IPS DF 4.7 (cell line): ENCODE measurements at regions not wholly inside any gene's neighbourhood (a gene's known extent, or its start where the extent isn't known, plus 50 kb on each side); places are given as distances from the start of the nearest gene placed in this dataset.

Experiments used
- DNase-seq: peaks from one replicate; pipeline ENCODE4 v3.0.0-alpha.2; 2013; ENCODE audit warnings: low spot score; ENCODE audit errors: extremely low read depth

DNA sequence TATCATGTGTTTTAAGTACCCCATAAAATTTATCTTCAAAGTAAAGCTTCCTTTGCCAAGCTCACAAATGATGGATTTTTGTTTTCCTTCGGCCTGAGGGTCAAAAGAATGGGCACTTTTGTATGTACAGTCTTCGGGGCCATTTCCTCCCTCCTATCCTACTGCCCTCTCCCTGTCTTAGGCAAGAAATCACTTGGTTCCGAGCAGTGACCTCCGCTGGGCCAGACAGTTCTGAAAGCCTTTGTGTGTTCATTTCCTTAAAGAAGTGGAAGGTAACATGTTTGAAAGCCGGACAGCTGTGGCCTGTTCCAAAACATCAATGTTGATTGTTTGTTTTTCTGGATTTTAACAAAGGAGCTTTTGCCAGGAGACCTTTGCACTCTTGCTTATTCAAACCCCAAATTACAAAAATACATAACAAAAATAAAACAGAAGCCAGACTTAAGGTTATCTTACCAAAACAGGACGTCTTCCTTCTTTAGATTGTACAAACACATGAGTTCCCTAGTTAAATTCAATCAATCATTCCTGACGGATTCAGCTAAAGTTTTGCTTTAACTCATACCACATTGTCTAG is 110.6 kb upstream of the LIMCH1 start:
- no peak for DNase-seq

DNA sequence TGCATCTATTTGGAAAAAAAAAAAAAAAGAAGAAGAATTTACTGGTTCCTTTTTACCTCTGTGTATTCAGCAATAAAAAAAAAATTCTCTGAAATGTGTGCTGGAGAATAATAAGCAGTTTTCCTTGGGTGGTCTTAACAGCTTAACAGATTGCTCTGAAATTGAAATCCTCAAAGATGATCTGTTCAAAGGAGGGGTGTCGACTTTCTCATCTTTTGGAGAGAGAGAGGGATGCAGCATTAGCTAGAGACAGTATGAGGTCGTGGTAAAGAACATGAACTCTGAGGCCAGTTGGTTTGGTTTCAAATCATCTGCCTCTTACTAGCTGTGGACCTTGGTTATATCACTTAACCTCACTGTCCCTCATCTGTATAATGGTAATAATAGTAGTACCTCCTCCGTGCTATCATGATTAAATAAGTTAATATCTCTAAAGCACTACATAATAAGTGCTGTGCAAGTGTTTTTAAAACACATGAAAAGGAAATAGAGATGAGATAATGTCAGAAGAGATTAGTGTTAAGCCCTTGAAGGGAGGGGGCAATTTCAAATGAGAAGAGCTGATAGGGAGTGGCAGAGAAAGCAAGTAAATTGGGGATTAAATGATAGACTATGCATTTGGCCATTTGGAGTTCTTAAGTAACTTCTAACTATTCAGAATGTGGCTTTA is 109.9 kb upstream of the LIMCH1 start:
- no peak for DNase-seq

DNA sequence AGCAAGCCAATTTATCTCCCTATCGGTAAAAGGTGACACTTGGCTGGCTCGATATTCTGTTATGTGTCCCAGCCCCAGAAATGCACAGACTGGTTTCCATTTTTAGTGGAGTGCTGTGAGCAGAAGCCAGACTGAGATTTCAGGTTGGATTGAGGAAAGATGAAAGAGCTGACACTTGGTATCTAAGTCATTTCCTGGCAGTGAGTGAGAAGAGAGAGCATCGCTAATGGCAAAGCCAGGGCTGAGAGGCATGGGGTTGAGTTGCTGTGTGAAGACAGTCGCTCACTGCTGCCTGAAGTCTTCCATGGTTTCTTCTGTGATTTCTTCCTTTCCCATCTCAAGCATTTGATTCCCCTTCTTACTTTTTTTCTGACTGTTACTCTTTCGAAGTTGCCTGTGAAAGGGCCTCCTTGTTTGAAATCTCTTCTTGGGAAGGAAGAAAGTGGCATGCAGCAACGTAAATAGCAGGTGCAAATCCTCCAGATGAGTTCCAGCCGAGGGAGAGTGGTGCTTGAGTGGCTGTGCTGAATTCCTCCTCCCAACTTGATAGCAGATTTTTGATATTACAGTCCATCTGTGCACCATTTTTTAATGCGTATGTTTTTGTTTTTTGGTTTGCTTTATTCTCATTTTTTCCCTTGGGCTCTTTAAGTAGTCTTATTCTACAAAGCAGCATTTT is 109.2 kb upstream of the LIMCH1 start:
- DNase-seq = no peak

DNA sequence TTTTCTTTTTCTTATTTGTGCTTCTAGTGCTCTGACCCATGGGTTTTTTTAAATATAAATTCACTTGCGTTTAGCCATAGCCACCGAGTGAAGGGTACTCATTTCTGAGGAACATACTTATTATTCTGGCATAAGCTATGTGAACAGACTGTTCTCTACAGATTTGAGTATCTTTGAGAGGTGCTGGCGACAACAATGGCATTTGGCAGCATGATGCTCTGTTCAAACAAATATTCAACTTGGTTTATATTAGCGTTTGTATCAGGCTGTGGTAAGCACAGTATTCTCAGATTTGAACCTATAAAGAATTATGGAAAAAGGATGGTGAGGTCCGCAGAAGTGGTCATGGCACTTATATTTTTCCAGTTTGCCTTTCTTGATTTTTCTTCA is 108.7 kb upstream of the LIMCH1 start:
- DNase-seq = no peak

DNA sequence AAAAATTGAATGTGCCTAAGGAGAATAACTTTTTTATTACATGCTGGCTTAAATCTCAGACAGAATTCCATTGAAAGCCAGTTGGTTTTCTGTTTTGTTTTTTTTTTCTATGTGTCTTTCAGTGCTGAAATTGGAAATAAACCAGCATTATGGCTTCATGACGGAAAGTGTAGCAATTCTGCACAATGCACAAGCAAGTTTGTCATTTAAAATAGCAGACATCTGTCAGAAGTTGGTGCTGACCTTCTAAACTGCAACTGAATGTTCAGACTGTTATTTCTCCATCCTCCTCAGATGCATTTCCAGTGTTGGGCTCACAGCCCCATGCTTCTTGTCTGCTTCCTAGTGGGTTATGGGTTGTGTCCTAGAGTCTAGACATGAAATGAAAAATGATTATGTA is 107.2 kb upstream of the LIMCH1 start:
- DNase-seq = no peak

DNA sequence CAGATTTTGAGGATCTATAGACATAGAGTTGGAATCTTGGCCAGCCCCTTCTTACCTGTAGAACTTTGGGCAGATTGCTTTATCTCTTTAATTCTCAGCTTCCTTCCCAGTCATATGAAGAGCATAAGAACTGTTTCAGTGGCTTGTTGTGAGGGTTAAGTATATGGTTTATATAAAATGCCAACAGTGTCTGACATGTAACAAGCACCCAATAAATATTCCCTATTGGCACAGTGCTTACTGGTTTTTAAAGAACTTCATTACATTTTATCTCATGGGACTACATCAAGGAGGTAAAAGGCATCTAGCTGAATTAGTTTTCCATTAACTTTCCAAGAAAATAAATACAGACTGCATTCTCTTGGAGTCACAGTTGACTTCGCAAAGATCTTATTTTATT is 106.7 kb upstream of the LIMCH1 start:
- no peak for DNase-seq

DNA sequence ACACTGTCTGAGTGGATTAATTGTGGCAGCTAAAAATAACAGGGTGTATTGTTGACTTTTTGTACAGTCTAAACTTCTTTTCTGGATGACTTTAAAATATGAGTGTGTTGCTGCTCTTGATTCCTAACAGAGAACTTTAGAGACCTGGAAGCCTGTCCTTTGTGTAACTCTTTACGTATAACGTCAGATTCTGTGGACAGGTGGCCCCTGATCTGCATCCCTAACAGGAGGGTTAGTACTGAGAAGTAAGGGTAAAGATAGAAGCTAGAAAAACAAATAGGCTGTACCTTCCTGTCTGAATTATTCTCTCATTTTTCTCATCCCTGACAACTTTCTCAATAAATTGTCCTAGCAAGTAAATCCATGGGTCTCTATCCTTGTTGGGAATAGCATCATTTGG is 105.7 kb upstream of the LIMCH1 start:
- DNase-seq = no peak

DNA sequence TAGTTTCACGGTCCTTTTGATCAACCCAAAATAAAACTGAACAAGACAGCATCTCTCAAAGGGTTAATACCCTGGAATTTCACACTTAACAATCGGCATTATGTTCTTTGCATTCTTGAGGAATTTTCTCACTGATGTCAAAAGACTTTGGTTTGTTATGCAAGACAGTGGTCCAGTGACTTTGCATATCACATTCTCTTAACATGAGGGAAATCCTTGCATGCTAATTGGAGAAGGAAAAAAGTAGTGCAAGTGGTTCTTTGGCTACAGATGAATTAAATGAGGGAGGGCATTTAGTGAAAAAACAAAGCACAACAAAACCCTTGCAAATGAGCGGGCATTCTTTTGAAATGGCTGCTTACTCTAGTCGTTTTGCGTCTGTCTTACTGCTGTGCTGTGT is 105.1 kb upstream of the LIMCH1 start:
- DNase-seq = peak; percentile 91

DNA sequence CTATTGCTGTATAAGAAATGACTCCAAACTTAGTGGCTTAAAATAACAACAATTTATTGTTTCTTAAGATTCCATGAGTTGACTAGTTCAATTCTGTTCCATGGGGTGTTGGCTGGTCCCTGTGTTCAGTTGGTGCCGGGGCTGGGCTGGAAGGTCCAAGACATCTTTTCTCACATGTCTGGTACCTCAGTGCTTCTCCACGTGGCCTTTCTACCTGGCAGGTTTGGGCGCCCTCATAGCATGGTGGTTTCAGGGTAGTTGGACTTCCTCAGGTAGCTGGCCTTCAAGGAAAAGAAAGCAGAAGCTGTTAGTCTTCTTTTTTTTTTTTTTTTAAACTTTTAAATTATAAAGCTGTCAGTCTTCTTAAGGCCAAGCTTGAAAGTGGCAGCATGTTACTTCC is 104.6 kb upstream of the LIMCH1 start:
- DNase-seq = no peak

DNA sequence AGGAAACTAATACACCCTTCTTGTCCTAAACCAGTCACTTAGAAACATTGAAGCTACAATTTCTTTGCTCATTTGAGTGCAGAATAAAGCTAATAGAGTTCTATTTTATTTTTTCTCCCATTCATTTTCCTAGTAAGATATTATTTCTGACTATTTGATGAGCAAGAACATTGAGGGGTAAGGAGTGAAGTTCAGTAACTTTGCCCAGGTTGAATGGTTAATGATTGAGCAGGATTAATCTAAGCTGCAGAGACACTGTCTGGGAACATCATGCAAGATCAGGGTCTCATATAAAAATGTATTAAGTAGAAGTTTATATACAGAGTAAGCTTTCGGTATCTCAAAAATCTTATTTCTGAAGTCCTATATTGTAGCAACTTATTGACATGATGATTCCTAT is 102.4 kb upstream of the LIMCH1 start:
- no peak for DNase-seq

DNA sequence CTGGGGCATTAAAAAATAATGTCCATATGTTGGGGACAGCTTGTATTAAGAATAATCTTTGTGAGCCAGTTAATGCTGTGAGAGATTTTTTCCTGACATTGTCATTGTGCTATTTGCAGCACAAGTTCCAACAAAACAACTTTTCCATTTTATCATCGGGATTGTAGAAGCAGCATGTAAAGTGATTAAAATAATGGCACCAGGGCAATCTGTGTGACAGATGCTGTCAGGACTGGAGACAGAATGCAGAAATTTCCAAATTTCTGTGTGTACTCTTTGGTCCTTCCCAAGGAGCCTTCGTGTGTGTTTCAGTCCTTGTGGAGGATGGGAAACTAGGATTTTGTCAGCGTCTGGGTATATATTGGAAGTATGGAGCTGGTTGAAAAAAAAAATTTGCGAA is 101.5 kb upstream of the LIMCH1 start:
- no peak for DNase-seq

DNA sequence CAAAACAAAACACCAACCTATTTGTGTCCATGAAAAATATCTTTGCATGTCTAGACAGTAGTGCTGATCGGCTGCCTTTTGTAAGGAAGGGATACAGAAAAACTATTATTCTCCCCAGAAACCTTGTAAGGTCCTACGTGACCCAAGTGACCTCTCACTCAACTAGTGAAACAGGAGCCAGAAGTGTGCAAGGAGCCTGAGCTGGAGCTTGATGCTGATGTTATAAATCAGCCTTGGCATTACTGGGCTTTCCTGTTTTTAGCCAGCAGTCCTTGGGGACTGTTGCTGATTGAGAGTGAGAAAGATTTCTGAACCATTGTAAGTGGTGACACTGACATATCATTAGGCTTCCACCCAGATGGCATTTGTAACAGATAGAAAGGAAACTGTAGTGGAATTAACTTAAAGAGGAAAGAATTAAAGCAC is 100.8 kb upstream of the LIMCH1 start:
- no peak for DNase-seq

DNA sequence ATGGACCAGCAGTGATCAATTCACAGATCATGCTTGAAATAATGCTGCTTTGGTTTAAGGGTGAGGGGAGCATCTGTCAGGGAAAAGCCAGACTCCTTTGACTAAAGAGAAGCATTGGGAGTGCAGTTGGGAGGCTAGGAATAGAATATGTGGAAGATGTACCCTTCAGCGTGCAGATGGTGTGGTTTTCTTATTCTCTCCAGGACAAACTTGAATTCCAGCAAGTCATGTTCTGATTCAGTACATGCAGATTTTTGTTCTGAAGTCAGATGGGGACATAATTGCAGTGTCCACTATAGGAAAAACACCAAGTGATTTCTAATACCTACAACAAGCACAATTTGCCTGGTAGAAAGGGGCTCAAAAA is 99.0 kb upstream of the LIMCH1 start:
- no peak for DNase-seq

DNA sequence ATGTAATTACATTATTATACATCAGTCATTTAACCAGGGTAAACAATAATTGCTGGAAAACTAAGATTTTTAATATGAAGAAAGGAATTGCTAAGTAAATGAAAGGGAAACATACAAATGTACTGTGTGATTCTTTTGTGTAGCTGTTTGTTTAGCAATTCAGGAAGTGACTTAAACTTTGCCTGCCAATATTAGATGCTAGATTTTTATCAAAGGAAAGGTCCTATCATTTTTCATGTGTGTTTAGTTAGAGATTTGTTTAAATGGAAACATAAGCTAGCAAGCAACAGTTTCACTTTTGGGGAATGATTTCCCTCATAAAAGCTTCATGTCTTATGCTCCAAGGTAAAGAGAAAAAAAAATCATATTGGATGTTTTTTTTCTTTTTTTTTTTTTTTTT is 95.1 kb upstream of the LIMCH1 start:
- no peak for DNase-seq

DNA sequence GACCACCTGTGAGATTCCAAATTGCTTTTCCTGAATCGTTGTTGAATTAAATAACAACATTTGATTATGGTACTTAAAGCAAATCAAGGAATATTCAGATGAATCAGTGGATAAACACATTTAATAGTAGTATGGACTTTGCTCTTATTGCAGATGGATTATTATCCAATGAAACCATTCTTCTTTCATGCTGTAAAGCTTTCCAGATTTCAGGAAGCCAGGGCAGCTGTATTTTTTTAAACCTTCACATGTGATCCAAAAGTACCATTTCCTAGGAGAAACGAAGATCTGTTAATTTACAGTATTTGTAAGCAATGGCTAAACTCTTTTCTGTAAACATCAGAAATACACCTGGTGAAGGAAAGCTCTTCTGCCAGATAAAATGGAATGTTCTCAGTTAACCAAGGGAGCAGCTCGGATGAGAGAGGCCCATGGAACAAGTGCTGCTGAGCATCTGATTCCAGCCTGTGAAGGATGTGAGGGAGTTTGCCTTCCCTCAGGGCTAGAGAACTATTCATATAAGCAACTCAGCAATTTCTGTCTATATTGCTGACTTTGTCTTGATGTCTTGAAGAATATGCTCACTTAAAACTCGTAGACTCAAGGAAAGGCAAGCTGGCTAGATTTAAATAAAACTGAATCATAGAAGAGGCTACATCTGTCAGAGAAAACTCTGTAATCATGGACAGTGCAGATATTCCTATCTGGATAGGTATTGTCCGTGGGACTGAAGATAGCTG is 94.4 kb upstream of the LIMCH1 start:
- no peak for DNase-seq

DNA sequence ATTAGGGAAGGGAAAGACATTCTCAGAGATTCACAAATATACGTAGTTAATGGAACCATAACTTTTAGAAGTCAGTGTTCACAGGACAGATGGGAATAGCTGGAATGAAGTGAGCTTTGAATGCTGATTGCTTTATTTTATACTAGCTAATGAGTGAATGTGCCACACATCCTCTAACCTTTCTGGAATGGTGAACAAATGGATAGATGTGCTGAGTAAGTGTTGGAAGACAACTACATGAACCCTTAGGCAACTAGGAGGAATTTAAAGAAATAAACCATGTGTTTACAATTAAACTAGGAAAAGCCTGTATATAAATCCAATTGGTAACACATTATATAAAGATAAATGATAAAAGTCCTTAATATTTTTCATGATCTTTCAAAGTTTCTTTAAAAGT is 91.6 kb upstream of the LIMCH1 start:
- no peak for DNase-seq

DNA sequence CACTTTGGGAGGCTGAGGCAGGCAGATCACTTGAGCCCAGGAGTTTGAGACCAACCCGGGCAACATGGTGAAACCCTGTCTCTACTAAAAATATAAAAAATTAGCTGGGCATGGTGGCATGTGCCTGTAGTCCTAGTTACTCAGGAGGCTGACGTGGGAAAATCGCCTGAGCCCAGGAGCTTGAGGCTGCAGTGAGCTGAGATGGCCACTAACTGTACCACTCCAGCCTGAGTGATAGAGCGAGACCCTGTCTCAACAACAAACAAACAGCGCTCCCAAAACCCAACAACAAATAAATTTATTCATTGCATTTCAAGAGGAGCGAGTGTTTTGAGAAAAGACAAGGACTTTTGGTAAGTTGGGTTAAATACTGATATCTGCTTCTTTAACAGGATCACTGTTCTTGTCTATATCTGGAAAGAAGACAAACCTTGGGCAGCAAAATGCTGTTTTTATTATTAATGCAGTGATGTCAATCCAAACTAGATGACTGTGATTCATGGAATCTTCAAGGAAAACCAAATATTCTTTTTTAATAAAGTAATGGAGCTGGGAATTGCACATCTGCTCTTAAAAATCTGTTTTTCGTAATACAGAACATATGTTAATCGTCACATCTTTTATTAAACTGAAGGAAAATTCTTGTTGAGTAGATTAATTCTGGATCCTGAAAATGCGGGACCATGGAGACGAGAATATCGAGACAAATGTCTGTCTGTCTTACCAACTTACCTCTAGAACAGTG is 90.8 kb upstream of the LIMCH1 start:
- DNase-seq = no peak

DNA sequence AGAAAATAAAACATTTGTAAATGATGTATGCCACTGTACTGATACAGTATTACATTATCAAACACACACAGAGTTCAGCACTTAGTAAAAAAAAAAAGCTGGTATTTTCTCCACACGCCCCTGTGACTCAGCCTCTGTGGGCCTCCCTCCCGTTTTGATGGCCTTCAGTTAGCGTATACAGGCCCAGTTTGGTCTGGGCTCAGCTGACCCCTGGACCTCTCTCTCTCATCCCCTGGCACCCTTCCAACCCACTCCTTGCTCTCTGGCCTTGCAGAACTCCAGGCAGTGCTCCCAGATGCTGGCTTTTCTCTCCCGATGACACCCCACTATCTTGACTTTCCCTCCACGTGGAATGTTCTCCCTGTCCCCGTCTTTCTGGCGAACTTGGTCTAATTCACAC is 89.0 kb upstream of the LIMCH1 start:
- DNase-seq = no peak

DNA sequence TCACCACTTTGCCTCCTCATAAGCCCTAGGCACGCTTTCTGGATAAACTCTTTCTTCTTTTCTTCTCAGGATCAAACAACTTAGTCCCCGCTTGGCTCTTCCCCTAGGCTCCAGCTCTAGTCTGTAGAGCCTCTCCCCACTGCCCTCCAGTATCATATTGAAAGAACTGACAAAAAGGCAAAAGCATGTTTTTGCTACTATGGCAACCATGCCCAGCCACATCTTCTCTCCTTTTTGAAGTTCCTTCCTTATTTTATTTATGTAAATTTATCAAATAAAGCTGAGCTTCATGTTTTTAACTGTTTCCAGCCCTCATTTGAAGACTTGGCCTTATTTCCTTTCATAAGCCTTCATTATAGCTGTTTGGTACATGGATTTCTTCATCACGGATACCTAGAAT is 86.0 kb upstream of the LIMCH1 start:
- no peak for DNase-seq

DNA sequence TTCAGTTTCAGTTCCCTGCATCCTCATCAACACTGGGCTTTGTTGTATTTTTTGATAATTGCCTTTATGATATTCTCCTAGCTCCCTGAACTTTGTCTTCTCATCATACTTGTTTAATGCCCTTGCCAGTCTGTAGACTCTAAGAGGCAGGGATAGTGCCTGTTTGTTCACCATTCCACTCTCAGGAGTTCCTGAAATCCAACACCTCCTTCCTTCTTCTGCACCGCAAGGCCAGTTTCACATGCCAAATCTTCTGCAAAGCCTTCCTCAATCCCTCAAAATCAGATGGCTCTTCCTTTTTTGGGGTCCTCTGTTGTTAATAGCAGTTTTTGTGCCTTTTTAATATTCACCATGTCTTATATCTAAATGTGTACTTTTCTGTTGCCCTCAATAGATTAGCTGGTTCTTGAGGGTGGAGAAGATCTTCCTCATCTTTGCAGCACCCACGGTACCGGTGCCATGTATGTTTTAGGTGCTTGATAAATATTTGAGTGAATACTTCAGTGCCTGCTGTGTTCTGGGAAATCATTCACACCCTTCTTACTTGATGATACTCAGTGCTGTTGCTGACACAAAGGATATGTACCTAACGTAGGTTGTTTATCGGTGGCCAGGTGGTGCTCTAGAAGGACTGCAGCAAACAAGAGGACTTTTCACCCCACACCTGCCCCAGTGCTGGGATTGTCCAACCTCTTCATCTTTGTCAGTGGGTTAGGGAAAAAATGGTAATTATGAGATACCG is 85.3 kb upstream of the LIMCH1 start:
- DNase-seq = no peak

DNA sequence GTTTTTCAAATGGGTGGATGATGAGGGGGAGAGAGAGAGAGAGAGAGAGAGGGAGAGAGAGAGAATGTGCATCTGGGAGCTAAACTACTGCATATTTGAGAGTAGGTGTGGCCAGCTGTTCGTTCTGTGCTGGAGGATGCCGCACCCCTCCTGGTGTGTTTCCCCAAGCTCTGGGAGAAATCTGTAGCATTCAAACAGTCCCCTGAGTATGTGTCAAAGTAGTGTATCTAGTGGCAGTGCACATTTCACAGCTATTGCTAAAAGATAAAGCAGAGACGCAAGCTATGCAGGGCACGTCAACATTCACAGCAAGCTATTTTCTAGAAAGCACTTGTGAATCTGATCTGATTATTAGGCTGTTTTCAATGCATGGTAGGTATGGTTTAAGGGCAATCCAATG is 83.5 kb upstream of the LIMCH1 start:
- DNase-seq = no peak
